CD4-positive, alpha-beta T cell treated with Interleukin-17A for 1 hour (primary cell): ENCODE measurements at regions not wholly inside any gene's neighbourhood (a gene's known extent, or its start where the extent isn't known, plus 50 kb on each side); places are given as distances from the start of the nearest gene placed in this dataset.
"Not testable (repeated sequence)": the region's sequence is repeated elsewhere in the genome, so short reads cannot be mapped to it uniquely, and the experiment has no call there.

Experiments used
- DNase-seq: peaks from one replicate; pipeline ENCODE4 v3.0.0-alpha.2; 2020

DNA sequence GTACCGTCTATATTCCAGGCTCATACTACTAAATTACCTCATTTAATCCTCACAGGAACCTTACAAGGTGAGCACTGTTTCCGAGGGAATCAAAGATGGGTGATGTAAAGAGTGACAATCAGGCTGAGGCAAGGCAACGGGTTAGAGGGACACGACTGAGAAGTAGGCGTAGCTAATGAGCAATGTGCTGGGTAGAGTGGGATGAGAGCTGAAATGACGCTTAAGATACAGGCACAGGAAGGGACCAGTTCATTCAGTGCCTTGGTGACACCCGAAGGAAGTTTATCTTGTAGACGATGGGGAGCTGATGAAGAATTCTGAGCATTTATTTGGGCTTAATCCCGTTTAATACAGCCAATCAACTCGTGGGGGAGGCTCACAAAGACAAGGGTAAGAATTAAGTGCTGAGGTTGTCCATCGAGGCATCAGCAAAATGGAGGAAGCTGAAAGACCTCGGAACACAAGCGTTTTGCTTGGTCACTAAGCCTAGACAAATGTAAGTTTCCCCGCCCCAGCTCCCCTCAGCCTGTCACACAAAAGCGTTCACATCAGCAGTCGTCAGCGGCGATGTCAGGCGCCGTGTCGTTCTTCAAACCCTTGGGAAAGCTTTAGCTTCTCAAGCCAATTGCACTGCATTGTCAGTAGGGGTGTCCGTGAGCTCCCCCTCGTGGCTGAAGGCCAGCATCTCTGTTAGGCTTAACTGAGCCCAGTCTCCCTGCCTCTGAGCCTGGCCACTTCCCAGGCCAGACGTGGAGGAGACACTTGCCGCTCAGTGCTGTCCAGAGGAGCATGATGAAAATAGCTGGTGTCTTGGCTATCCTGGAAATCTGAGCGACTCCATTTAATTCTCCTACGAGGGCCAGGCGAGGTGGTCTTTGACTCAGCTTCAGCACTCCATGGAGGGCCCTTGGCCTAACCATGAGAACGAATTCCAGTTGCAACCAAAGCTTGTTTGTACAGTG is 288.5 kb upstream of the G2E3 start:
- peak; percentile 40 for DNase-seq

DNA sequence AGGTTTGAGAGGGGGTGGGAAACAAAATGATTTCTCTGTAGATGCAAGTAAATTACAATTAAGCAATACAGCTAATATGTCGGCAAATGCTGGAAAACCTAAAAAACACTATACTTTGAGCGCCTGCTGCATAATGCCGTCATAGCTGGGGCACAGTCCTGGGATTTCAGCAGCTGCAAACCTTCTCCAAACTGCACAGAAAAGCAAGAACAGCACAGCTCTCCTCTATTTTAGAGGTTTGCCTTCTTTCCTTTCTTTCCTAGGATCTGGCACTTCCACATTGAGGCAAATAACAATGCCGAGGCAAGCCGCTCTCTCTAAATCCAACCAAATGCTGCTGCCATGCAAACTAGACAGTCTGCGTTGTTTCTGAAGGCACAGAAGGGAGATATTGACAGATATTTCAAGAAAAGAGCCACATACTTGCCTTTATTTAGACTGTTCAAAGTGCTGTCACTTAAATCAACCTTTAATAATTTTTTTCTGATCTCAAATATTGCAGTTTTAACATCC is 287.1 kb upstream of the G2E3 start:
- DNase-seq: no peak

DNA sequence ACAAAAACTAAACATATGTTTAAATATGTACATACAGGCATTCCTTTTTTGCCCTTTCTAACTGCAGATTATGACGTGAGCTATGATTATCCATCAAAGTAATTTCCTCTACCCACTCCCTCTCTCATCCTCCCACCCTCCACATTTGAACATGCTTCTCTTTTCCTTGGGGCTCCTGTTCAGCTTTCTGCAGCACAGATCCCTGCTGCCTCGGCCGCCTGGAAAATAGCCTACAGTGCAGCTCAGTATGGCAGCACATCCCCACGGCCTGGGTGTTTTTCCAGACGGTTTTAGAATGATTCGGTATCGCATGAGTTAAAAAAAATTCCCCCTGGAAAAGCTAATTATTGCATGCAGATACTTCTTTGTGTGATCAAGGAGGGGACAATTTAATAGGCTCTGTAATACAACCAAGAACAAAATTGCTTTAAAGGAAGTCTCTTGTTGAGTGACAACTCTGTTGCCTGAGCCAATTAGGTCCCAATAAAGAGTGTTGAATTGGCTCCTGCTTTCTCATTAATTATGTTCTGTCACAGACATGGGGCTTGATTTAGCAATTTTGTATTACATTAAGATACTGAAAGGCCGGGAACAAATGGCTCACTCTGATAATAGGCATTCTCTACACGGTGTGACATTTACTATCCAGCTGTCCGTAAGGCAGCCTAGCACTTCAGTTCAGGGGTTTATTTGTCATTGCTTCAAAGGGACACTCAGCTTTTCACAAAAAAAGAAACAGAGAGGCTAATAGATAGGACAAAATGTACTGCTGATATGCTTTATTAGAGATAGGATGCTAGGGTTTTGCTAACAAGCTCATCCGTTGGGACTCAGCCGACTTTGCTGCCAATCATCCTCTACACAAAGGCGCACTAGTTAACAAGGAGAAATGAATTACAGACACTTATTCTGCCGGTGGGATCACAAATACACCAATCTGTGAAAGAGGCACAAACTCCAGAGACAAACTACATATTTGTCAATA is 285.8 kb upstream of the G2E3 start:
- DNase-seq: no peak

DNA sequence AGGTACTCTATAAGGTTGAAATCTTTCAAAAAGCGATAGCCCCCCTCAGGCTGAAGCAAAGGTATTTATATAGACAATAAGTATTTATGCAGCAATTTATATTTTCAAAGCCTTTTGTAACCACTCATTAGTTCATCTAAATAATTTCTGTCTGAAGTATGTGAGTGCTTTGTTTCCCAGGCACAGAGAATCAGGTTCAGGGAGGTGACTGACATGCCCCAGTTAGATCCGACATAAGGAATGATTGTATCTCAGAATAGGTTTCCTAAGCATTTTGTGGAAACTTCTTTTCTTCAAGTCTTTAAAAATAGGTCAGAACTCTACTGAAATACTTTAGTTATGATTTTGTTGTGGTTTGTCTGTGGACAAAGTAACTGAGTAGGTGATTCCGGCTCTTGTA is 283.4 kb upstream of the G2E3 start:
- no peak for DNase-seq

DNA sequence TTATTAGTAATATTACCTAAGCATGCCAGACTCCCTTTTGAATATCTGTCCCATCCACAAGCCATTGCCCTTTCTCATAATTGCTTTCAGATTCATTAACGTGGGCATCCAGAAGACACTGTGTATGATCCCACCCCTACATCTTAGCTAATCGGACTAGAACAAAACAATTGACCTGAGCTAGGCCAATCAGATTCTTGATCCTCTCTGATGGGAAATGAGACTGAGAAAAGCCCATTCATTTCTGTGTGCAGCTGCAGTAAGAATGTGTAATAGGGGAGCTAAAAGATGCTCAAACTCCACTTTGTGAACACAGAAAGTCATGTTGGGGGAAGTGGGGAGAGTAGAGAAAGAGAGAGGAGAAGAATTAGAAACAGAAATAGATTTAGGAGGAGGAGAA is 281.7 kb upstream of the G2E3 start:
- DNase-seq: no peak

DNA sequence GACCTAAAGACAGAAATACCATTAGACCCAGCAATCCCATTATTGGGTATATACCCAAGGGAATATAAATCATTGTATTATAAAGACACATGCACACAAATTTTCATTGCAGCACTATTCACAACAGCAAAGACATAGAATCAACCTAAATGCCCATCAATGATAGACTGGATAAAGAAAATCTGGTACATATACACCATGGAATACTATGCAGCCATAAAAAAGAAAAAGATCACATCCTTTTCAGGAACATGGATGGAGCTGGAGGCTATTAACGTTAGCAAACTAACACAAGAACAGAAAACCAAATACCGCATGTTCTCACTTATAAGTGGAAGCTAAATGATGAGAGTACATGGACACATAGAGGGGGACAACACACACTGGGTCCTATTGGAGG is 280.1 kb upstream of the G2E3 start:
- not testable (repeated sequence) for DNase-seq

- DNase-seq: no peak
Measured at GRCh38 chr14:30283822-30284446, 275.0 kb upstream of the G2E3 start.

DNA sequence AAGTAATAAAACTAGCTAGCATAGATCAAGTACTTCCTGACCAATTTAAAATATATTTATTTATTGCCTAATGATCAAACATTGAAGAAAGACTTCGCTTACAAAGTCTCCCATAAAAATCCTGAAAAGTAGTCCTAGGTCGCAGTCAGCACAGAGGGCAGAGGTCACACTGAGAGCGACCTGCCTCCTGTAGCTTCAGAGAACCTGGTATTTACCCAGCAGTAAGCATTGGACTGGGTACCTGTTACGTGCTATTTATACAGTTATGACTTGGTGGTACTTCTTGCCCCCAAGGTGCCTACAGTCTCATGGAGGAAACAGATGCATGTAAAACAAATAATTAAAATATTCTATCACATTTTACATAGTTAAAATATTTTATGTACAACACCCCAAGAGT is 274.1 kb upstream of the G2E3 start:
- no peak for DNase-seq

DNA sequence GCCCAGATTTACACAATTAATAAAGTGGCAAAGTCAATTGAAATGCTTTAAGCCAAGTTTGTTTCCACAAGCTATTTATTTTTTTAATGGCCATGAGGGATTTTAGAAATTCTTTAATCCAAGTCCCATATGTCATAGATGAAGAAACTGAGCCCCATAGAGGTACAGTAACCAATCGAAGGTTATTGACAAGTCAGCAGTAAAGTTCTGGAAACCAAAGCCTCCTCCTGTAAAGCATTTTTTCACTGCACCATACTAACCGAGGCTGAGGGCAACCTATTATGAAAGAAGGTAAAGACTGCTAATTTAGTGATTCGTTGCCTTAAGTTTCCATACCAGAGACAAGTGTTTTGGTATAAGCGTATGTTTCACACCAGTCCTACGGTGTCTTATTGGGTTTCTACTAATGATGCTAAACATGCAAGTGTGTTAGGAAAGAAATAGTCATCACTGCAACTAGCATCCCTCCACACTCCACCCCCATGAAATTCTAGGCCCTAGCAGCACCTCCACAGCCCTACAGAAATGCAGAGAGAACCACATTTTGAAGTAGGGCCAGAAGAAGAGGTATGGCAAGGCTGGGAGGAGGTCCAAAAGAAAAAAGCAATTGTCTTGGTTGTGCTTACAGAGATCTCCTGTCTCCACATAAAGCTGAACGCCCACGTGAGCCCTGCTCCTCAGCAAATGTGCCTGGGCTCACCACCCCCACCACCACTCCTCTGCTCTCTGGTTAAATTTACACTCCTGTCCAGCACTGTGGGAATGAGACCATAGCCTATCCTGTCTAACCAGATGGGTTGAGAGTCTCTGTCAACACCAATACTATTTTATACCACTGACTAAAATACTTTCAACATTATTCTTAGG is 271.1 kb upstream of the G2E3 start:
- DNase-seq: no peak

- DNase-seq: no peak
Measured at GRCh38 chr14:30290001-30290400, 269.0 kb upstream of the G2E3 start.

GRCh38 chr14:30291216-30291615 is 267.7 kb upstream of the G2E3 start:
- no peak for DNase-seq

GRCh38 chr14:30292541-30292940 is 266.4 kb upstream of the G2E3 start:
- no peak for DNase-seq

- DNase-seq: no peak
Measured at GRCh38 chr14:30295980-30296379, 263.0 kb upstream of the G2E3 start.

DNA sequence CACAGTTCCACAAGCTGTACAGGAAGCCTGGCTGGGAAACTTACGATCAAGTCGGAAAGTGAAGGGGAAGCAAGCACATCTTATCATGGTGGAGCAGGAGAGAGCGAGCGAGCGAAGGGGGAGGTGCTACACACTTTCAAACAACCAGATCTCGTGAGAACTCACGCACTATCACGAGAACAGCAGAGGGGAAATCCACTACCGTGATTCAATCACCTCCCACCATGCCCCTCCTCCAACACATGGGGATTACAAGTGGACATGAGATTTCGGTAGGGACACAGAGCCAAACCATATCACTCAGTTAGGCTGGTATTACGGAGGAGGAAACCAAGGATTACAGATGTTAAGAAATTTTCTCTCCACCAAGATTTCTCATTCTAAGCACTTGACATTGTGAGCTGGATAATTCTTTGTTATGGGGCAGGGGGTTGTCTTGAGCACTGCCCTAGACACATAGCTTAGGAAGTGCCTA is 262.0 kb upstream of the G2E3 start:
- DNase-seq: no peak

DNA sequence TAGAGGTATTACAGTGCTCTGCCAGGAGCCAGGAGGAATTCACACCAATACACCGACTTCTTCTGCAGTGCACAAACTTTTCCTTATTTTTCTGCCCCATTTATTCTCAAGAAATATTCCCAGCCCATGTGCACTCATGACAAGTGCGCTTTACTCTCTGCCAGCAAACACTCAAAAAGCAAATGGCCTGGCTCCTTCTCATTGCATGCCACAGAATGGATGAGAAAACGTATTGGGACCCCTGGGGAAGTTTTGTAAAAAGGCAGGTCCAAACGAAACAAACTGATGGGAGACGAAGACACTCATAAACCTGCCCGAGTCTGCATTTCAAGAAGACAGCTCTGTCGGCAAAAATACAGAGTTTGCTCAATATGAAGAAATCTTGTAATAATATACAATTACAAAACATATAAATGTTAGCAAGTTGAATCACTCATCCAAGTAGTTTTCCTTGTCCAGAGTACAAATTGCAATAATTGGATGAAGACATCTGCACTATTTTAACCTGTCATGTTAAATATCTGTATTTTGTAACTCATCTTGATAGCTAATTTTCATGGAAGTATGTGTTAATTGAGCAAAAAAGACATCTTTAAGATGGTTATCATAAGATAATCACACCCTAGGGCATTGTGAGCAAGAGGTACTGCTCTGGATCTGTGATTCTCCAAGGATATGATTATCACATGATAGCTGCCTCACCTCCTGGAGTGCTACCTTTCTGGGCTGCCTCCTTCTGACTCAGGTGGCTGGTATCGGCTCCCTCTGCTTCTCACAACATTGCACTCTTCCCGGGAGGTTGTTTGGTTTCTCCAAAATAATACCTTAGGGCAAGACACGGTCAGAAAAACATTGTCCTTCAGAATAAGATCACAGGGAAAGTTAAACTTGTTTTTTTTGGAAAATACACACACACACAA is 260.8 kb upstream of the G2E3 start:
- no peak for DNase-seq

DNA sequence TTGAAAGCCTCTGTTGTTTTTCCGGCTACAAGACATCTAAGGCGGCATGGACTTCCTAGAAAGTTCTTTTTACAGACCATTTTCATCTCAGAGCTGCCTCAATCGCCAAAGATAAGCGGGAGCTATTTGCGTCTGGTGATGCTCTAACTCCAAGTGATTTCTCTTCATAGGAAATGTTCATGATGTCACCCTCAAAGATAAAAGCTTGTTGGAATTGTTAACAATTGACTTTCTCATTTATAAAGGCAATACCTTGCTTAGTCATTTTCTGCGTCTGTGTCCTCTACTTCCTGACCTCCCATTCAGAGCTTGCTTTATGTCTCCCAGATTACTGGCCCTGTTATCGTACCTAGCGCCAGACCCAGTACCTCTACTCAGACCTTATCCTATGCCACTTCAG is 259.0 kb upstream of the G2E3 start:
- DNase-seq: no peak

DNA sequence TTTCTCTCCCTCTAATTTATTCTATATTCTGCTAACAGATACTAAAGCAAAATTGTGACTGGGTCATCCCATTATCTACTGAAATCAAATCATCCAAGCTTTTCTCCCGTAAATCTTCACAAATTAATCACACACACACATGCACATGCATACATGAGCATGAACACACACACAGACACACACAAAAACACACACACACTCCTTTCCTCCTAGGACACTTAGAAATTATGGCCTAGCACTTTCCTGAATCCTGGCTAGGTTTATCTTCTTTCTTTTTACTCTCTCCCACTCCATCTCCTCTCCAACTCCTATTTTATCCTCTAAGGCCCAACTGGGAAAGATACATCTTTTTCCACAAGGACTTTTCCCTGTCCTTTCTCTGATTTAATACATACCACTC is 255.6 kb upstream of the G2E3 start:
- DNase-seq: no peak

DNA sequence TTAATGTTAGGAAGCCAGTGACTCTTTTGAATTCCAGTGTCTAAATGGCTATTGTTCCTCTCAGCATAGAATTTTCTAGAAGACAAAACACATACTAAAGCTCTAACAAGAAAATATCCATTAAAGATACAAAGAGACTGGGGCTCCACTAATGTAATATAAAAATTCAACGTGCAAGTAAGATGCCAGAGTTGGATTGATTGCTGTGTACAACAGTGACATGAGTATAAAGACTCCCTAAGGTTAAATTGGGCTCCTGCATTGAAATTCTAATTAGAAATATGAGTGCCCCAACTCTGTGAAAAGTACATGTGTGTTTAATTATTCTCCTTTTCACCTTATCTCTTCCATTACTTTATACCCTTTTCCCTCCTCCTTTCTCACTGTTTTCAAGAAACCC is 253.6 kb upstream of the G2E3 start:
- no peak for DNase-seq

DNA sequence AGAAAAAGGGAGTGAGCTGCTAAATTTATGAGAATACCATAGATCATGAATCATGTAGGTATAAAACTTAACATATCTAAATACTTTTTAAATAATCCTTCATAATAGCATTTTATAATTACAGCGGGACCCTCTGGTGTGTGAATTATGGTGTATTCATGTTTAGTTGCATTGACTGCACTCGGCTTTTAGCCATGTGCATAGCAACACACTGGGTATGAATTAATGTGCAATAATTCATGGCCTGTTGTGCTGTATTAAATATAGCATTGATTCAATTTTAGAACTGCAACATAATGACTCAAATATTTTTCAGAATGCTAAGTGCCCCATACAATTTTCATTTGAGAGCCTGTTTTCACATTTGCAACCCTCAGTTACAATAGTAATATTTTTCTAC is 249.6 kb upstream of the G2E3 start:
- no peak for DNase-seq

GRCh38 chr14:30312214-30312613 is 246.7 kb upstream of the G2E3 start:
- DNase-seq: no peak

DNA sequence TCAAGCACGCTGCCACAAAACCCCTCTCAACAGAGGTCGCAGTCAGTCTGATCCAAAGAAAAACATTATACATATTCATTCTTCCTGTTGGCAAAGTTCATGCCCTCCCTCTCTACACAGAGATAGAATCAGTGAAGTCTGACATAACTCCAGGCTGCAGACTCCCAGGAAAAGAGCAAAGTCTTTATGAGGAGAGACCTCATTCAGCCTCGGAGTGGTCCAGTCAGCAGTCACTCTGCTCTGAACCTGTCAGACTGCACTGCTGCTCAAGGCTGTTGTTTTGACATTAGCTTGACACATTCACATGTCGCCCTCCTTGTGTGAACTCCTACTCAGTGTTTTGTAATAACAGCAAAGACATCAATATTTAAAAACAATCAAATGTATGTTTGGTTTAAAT is 241.2 kb upstream of the G2E3 start:
- no peak for DNase-seq
